Muscle of arm (tissue), 1 donor: ENCODE measurements at regions not wholly inside any gene's neighbourhood (a gene's known extent, or its start where the extent isn't known, plus 50 kb on each side); places are given as distances from the start of the nearest gene placed in this dataset.
A peak's percentile ranks its signal among the peaks of the same experiment; 100 is the strongest.

Experiments
- DNase-seq: peaks from one replicate; pipeline ENCODE4 v3.0.0-alpha.2; 2013

DNA sequence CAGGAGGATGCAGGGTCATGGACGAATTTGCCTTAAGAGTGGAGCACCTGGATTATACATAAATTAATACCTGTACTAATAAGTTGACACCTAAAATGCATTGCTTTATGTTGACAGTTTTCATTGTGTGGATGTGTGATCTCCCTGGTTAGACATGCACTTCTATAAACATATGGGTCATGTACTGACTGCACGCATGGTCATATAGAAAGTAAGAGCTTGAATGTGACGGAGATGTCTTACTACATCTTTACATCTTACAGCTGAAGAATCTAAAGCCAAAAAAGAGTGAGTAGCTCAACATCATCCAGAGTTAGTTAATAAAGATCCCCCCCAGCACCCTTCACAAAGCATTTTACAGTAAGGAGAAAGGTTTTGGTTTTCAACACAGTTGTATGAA, 408.4 kb upstream of the JARID2 start:
- DNase-seq = no peak

DNA sequence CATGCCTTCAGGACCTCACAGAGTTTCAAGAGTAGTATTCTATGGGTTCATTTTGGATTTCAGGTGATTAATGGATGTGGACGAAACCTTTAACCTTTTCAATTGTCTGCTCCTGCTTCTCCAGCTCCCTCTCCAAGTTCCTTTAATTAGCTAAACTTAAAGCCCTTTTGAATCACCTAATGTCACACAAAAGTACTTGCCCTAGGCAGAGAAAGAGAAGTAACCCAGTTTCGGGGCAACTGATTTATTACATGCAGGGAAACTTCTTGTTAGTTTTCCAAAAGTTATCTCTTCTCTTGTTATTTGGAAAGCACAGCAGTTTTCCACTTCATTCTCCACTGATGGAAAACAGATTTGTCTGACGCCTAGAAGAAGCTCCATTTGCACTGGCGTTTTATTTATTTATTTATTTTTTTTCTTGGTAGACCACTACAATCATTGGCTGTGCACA, 407.7 kb upstream of the JARID2 start:
- DNase-seq = peak; percentile 72

DNA sequence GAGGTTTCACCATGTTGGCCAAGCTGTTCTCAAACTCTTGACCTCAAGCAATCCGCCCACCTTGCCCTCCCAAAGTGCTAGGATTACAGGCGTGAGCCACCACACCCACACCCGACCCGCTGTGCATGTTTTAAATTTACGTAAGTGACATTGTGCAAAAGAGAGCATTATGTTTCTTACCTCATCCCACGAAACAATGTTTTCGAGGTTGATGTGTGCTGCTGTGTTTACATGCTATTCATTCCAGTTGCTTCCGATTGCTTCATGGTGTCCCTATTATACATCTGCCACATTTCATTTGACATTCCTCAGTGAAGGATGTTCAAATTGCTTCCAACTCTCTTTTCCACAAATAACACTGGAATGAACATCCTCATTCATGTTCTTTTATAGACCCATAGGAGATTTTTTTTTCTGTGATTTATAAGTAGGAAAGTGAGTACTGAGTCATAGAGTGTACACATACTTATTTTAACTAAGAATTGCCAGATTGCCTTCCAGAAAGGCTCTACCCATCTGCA, 403.9 kb upstream of the JARID2 start:
- no peak for DNase-seq

DNA sequence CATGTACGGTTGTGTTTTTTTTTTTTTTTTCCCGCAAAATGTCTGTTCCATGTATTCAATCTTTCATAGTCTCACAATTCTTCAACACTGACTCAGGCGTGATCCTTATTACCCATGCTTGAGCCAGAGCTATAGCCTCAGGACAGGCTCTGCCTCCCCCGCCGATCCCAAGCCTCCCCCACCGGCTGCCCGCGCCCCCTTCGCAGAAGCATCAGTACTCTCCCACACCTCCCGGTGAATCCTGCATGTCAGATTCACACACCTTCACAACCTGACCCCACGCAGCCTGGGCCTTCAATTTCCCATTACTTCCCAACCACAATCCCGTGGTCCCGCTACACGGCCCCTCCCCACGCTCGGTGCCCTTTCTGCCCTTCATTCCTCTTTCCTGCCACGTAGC, 401.5 kb upstream of the JARID2 start:
- no peak for DNase-seq

DNA sequence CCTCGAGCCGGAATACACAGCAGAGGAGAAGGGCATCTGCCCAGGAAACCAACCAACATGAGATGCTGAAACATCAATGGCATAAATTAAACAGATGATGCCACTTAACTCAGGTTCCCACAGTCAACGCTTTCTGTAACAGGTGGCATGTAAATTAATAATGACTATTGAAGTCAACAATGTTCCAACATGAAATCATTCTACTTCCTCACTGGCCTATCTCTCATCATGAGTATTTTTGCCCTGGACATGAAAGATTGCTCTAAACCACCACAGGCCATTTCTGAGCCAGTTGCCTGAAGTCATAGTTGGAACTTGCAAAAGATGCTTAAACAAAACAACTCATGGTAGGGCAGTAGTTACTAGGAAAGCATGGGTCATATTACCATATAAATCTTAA, 397.9 kb upstream of the JARID2 start:
- DNase-seq = no peak

DNA sequence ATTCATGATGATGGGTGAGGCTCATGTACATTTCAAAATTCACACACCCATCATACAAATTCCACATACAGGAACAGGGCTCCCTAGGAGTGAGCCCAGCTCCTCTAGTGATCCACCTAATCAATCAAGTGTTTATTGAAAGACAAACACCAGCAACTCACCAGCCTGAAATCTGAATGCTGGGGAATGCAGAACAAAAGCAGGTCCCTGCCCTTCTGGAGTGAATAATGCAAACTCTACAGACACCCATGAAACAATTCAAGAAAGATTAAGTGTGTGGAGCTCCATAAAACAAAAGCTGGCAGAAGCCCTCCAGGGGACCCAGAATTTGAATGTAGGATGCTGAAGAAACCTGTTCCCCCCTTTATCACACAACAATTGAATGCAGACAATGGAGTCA, 396.7 kb upstream of the JARID2 start:
- DNase-seq = no peak

DNA sequence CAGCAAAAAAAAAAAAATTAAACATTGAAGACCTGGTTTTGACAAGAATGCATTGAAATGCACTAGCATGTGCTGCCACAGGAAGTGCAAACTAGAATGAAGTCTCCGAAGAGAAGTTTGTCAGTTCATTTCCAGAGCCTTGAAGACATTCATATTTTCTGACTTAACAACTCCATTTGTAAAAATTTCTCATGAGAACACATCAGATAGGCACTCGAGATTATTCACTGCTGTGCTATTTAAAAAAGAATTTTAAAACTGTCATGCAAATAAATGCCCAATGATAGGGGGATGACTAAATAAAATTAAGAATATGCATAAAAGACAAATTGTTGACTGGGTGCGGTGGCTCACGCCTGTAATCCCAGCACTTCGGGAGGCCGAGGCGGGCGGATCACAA, 394.6 kb upstream of the JARID2 start:
- no peak for DNase-seq

DNA sequence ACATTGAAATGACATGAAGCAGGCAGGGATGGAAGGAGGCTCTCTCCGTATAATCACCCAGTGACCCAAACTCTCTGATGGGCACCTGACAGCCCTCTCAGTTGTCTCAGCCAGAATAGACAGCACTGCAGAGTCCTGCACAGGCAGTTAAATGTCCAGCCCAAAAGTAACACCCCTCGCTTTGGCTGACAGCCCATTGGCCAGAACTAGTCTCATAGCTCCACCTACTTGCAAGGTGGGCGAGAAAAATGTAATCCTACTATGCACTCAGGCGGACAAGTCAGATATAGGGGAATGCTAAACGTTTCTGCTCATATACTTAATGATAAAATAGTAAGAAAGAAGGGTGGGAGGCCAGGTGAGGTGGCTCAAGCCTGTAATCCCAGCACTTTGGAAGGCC, 393.5 kb upstream of the JARID2 start:
- DNase-seq = no peak

DNA sequence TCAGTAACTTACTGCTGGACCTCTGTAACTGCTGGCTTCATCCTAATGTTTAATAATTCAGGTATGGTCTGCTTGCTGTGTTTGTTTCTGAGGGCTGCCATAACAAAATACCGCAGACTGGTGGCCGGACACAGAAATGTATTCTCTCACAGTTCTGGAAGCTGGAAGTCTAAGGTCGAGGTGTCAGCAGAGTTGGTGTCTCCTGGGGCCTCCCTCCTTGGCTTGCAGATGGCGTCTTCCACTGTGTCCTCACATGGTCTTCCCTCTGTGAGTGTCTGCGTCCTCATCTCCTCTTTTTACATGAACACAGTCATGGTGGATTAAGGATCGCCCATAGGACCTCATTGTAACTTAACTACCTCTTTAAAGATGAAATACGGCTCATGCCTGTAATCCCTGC, 389.7 kb upstream of the JARID2 start:
- no peak for DNase-seq

DNA sequence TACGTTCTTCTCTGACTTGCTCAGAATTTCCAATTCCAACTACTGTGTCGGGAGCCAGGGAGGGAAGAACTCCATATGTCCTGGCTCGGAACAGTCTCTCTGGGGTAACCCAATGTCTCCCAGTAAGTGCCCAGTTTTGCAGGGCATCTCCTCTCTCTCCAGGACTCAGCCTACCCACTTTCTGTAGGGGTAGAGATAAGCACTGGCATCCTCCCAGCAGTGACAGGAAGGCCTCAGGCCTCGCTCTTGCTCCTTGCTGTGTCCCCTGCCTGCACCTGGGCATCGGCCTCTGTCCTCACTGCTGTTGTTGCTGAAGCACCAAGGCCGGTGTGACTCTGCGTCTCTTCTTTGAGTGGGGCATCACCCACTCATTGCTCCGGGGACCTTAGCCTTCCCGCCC, 388.9 kb upstream of the JARID2 start:
- DNase-seq = no peak

DNA sequence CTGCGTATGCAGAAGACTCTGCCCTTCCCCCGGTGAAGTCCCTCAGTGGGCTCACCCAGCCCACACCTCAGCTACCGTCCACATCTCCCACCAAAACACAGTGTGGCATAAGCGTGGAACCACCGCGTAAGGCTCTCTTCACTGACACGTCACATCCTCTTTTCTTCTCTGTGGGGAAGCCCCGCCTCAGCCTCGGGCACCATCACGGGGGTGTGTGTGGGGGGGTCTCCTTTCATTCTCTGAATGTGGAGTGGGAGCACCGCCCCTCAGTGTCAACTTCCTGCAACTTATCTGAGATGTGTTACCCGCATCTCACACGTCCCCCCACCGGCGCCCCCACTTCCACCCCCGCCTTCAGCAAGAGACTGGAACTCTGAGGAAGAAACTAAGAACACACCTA, 388.4 kb upstream of the JARID2 start:
- DNase-seq = no peak

DNA sequence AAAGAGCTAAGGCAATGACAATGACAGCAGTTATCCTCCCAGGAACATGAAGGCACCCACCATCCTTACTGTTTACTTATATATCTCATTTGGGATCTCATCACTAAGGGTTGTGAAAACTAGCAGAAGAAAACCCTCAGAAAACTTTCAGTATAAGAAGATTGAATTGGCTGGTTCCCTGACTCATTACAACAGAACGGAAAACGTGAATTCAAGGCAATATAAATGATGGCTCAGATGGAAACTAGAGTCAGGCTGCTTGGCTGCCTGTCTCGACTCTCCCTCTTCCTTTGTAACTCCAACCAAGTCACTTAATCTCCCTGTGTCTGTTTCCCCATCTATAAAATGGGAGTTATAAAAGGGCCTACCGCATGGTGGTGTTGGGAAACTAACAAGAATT, 387.1 kb upstream of the JARID2 start:
- DNase-seq = no peak

DNA sequence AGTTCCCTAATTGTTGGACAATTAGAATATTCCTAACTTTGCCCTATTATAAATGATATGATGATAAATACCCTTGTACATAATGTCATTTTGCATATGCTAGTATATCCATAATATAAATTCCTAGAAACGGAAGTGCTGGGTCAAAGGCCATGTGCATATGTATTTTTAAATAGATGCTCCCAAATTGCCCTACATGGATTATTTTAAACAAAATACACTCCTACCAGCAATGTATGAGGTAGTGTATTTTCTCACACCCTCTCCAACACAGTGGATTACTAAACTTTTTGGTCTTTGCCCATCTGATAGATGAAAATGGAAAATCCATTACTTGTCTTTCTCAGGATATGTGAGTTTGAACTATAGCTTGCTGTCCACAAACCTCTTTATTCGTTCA, 385.1 kb upstream of the JARID2 start:
- DNase-seq = no peak

DNA sequence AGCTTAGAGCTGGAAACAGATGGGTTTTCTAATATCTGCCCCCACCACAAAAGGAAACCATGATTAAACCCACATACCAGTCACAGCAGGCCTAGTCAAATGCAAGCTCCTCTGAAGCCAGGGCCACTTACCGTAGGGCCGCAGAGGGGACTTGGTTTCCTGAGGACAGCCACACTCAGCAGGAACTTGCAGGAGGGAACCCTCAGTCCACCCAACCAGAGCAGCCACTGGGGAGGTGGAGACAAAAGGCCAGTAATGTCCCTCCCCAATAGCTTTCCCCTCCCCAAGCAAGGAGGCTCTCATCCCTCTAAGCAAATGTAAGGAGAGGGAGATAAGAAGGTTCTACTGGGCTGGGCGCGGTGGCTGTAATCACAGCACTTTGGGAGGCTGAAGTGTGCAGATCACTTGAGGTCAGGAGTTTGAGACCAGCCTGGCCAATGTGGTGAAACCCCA, 384.4 kb upstream of the JARID2 start:
- no peak for DNase-seq

DNA sequence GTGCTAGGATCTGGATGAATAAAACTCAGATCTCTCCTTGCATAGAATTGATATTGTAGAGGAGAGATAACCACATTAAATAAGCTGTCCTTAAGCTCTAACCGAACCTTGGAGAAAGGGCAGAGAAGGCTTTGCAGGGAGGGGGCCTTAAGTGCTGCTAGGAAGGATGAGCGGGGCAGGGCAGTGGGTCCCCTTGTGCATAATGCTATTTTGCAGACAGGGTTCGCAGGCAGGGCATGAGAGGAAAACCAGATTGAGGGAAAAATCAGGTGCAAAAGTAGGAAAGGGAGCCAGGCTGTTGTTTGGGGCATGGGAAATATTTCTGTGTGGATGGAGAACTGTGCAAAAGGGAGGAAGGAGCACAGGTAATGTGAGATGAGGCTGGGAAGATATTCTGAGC, 383.0 kb upstream of the JARID2 start:
- DNase-seq = no peak

DNA sequence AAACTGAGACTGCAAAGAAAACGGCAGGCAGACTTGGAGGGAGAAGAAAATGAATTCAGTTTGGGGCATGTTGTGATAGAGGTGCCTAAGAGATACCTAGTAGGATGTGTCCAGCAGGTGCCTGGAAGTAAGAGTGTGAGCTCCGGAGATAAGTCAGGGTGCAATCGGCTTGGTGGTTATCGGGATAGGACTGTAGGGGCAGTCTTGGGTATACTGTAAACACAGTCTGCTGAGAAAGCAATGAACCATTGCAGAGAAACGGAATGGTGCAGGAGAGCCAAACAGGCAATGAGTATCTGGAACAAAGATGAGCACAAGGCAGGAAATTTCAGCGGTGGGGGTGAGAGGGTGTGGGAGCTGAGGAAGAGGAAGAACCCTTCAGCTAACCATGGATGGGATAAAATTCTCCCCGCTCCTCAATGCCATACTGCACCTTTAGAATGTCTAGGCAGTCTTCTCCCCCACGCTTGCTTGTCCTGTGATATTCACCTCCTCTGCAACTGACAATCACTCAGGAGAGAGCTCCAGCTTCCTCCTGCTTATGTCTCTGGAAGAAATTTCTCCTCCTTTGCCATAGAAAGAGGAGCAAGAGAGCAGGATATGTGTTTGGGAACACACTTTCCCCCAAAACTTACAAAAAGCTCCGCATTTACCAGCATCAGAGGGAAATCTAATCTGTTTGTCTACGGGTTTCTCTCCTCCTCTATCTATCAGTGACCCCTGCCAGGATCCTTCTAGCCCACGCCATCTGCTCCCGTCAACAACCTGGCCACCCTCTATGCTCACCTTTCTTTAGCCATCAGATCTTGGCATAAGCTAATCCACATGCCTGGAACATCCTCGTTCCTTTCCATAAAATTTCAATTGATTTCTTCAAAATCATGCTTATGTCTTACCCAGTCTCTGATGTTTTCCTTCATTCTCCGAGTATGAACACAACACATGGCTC, 381.7 kb upstream of the JARID2 start:
- DNase-seq = no peak

DNA sequence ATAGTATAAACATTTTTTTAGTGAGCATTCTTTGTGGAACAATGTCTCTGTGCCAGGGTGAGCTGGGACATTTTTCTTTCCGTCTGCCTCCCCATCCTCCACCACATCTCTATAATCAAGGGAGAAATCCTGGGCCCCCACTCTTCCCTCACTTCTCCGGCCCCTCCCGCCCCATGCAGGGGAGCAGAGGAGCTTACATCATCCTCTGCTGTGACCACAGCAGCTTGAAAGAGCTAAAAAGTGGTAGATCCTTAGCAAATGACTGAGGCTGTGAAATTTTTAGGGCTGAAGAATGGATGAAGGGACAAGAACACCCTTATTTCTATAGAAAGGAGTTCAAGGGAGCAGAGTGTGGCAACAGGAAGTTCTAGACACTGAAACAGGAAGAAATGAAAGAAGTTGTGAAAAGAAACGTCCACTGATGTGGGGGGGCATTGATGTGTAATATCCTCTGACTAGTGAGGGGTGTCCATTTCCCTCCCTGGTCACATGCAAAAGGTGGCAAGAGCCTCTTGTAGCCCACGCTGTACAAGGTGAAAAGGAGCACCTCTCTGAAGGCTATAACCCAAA, 380.3 kb upstream of the JARID2 start:
- DNase-seq = no peak

DNA sequence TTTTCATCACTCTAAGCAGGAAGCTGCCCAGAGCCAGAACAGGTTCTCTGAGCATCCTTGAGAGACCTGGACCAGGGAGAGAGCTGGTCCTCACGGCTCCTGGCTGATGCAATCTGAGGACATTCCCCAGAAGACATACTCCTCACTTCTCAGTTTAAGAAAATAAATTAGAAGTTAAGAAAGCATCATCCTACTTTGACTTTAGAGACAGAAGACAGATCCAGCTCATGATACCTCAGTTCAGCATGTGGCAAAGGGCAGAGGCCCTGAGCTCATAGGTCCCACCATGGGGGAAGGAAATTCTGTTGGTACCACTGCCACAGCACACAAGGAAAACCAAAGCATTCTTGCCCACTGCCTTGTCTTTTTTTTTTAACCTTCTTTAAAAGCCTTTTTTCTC, 378.1 kb upstream of the JARID2 start:
- DNase-seq = no peak

DNA sequence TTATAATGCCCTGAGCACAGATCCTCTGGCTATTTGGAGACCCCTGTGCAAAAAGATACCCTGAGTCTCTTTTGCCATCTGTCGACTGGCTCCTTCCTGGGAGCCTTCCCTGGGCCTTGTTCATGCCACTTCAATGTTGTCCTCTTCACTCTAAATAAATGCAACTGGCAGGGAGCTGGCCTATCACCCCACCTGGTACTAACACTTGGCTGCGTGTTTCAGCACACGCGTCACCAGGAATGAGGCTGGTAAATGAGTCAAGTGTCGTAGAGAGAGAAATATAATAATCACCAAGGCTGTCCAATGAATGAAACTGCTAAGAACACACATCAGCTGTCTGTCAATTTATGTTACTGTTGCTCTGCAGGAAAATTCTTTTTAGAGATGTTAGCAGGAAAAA, 374.6 kb upstream of the JARID2 start:
- DNase-seq = no peak

DNA sequence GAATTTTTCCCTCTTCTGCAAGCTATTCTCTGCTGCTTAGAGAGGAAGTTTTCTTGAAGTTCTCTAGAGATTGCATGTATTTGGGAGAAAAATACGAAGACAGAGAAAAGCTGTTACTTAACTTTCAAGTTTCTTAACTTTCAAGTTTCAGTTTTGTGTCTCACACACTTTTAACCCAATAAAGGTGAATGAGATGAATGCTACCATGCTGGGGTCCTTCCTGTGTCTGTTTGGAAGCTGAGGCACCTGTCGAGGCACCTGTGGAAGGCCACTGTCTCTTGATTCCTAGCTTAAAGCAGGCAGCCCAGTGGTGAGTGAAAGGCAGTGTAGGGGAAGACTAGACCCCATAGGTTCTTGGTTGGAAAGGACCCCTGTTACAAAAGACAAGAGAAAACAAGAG, 372.8 kb upstream of the JARID2 start:
- no peak for DNase-seq

DNA sequence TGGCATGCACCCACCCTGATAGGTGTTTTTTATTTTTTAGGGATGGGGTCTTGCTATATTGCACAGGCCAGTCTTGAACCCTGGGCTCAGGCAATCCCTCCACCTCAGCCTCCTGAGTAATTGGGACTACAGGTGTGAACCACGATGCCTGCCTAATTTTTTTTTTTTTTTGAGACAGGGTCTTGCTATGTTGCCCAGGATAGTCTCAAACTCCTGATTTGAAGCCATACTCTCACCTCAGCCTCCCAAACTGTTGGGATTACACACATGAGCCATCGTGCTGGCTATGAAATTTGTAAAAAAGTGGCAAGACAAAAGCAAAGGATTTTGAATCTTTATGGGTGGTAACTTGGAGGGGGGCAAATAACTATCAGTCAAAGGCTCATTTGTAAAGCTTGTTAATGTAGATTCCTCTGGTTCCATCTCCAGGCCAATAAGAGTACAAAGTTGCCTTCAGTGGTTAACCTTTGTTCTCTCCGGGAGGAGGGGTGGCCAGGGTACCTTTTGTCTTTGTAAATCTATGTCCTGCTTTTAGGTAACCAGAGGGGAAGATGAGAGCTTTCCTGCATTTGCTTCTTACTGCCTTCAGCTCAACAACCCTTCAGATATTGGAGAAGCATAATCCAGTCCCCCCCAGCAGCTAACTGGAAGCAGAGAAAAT, 372.0 kb upstream of the JARID2 start:
- DNase-seq = no peak

DNA sequence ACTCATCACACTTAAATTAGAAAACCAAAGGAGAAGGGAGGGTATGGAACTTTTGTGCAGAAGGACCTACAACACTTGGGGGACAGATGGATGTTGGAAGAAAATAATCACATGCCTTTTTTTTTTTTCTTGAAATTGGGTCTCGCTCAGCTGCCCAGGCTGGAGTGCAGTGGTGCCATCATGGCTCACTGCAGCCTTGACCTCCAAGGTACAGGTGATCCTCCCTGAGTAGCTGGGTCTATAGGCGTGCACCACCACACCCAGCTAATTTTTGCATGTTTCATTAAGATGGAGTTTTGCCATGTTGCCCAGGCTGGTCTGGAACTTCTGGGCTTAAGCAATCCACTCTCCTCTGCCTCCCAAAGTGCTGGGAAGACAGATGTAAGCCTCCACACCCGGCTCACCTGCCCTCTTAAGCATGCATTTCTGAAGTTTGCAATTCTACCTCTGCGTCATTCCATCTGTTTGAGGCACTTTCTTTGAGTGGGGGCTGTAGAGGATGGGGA, 370.8 kb upstream of the JARID2 start:
- DNase-seq = no peak
